ENCODE measurements at regions not wholly inside any gene's neighbourhood (a gene's known extent, or its start where the extent isn't known, plus 50 kb on each side); places are given as distances from the start of the nearest gene placed in this dataset.

- no peak for DNase-seq (ENCODE audit: low spot score in 2 of 2)
- H3K9me3 ChIP-seq, result peaks cover 0 to 36% (median 3%) of the 10 kb centered on the region in 4 donors
- H3K4me3 ChIP-seq, result no peak overlapping the region
- H3K36me3 ChIP-seq, result no peaks in the 10 kb centered on the region
- H3K4me1 ChIP-seq, result no peaks in the 10 kb centered on the region
- no peak overlapping the region for H3K27ac ChIP-seq
- WGBS, 2 donors, result 82 to 85% methylated on average over 5 of the region's 5 CpGs
- H3K27me3 ChIP-seq, result no peaks in the 10 kb centered on the region
- TF ChIP-seq CTCF (IDR thresholded peaks at IDR 0.05) (no peak), POLR2A (IDR thresholded peaks at IDR 0.05) (no peak), EP300 (IDR thresholded peaks at IDR 0.05) (no peak)
These were observed 72.9 kb upstream of the GTSF1L start for GRCh38 chr20:43799741-43800140.

- DNase-seq (ENCODE audit: low spot score in 2 of 2), result no peak
- no peaks in the 10 kb centered on the region for H3K4me1 ChIP-seq
- no peak for TF ChIP-seq CTCF (IDR thresholded peaks at IDR 0.05)
- no peak for TF ChIP-seq POLR2A (IDR thresholded peaks at IDR 0.05)
- TF ChIP-seq EP300 (IDR thresholded peaks at IDR 0.05), result no peak
- peaks cover 0 to 30% (median under 1%) of the 10 kb centered on the region in 4 donors for H3K9me3 ChIP-seq
- 50 to 56% methylated on average over 11 of the region's 11 CpGs for WGBS, 2 donors
- H3K27ac ChIP-seq, result no peak overlapping the region
- no peak overlapping the region for H3K4me3 ChIP-seq
- no peaks in the 10 kb centered on the region for H3K36me3 ChIP-seq
- H3K27me3 ChIP-seq, result no peaks in the 10 kb centered on the region
These were observed 72.4 kb upstream of the GTSF1L start for GRCh38 chr20:43799150-43799711.

GRCh38 chr20:43798291-43799149 lies 71.7 kb upstream of the GTSF1L start:
- Histone ChIP-seq H3K9me3 (peaks cover 0 to 23% (median 0%) of the 10 kb centered on the region in 4 donors), H3K4me3 (no peak overlapping the region), H3K27me3 (no peaks in the 10 kb centered on the region), H3K27ac (no peak overlapping the region), H3K36me3 (no peaks in the 10 kb centered on the region), H3K4me1 (no peaks in the 10 kb centered on the region)
- no peak for DNase-seq (ENCODE audit: low spot score in 2 of 2)
- TF ChIP-seq CTCF (IDR thresholded peaks at IDR 0.05), result no peak
- TF ChIP-seq POLR2A (IDR thresholded peaks at IDR 0.05), result no peak
- no peak for TF ChIP-seq EP300 (IDR thresholded peaks at IDR 0.05)
- WGBS, 2 donors, result 52 to 64% methylated on average over 7 of the region's 7 CpGs

- Histone ChIP-seq H3K27me3 (no peaks in the 10 kb centered on the region), H3K9me3 (peaks cover 0 to 22% (median 0%) of the 10 kb centered on the region in 4 donors), H3K4me3 (no peak overlapping the region), H3K4me1 (no peaks in the 10 kb centered on the region), H3K36me3 (no peaks in the 10 kb centered on the region), H3K27ac (no peak overlapping the region)
- WGBS, 2 donors, result 87 to 97% methylated on average over 2 of the region's 2 CpGs
- no peak for DNase-seq (ENCODE audit: low spot score in 2 of 2)
- TF ChIP-seq EP300 (IDR thresholded peaks at IDR 0.05) (no peak), CTCF (IDR thresholded peaks at IDR 0.05) (no peak), POLR2A (IDR thresholded peaks at IDR 0.05) (no peak)
These were observed 67.5 kb upstream of the GTSF1L start for GRCh38 chr20:43794326-43794725.

- no peaks in the 10 kb centered on the region for H3K4me1 ChIP-seq
- H3K27ac ChIP-seq, result no peak overlapping the region
- H3K9me3 ChIP-seq, result peaks cover 0 to 11% (median 0%) of the 10 kb centered on the region in 4 donors
- no peaks in the 10 kb centered on the region for H3K27me3 ChIP-seq
- no peak for DNase-seq (ENCODE audit: low spot score in 2 of 2)
- H3K4me3 ChIP-seq, result no peak overlapping the region
- TF ChIP-seq POLR2A (IDR thresholded peaks at IDR 0.05) (no peak), CTCF (IDR thresholded peaks at IDR 0.05) (no peak), EP300 (IDR thresholded peaks at IDR 0.05) (no peak)
- H3K36me3 ChIP-seq, result no peaks in the 10 kb centered on the region
These were observed 62.8 kb upstream of the GTSF1L start for GRCh38 chr20:43789593-43789992.

All from tibial nerve (tissue), 4 donors.